H1 (cell line): ENCODE measurements at regions not wholly inside any gene's neighbourhood (a gene's known extent, or its start where the extent isn't known, plus 50 kb on each side); places are given as distances from the start of the nearest gene placed in this dataset.

ENCODE experiments used
- CTCF ChIA-PET: fragments of 300-600 bp; sonication (Branson Sonifier 250); formaldehyde crosslinking; loops from one replicate; lab custom pipeline; 2021; ENCODE audit not compliant: partially characterized antibody; lab: Charles Lee
- POLR2A ChIA-PET: fragments of 300-600 bp; sonication (Branson Sonifier 250); formaldehyde crosslinking; loops from one replicate; lab custom pipeline; 2021; ENCODE audit warnings: inconsistent platforms; ENCODE audit not compliant: partially characterized antibody; lab: Charles Lee
- DNase-seq, 2 experiments: peaks; one replicate each; pipeline versions ENCODE4 v3.0.0 to v3.0.0-alpha.2; 2010 to 2022; ENCODE audit warnings: low spot score in 2 of 2, low read depth in 1 of 2, mixed read lengths in 1 of 2
- FAIRE-seq: peaks from 2 replicates; lab custom pipeline; 2011; peaks lifted over from hg19 to GRCh38; lab: Jason Lieb, UNC
- H2AFZ ChIP-seq: 2 replicates; pipeline ENCODE4 v1.8.1; 2012; ENCODE audit warnings: low read length, inconsistent platforms
- H2AK5ac ChIP-seq: 2 replicates; pipeline ENCODE4 v1.6.1; 2013; ENCODE audit warnings: low read depth, low read length
- H2BK120ac ChIP-seq: replicated peaks from 2 replicates; pipeline ENCODE3; 2013; ENCODE audit warnings: low read depth, low read length, inconsistent platforms
- H2BK12ac ChIP-seq: 2 replicates; pipeline ENCODE4 v1.6.1; 2013; ENCODE audit warnings: low read depth, low read length
- H2BK15ac ChIP-seq: 2 replicates; pipeline ENCODE4 v1.6.1; 2013; ENCODE audit warnings: low read length
- H2BK20ac ChIP-seq: 2 replicates; pipeline ENCODE4 v1.6.1; 2013; ENCODE audit warnings: low read length
- H2BK5ac ChIP-seq: 2 replicates; pipeline ENCODE4 v1.6.1; 2013; ENCODE audit warnings: low read depth, low read length
- H3K14ac ChIP-seq: 2 replicates; pipeline ENCODE4 v1.6.1; 2013; ENCODE audit warnings: inconsistent platforms; ENCODE audit not compliant: insufficient read length
- H3K18ac ChIP-seq: 2 replicates; pipeline ENCODE4 v1.6.1; 2013; ENCODE audit warnings: low read length; ENCODE audit errors: extremely low read depth
- H3K23ac ChIP-seq: 2 replicates; pipeline ENCODE4 v1.6.1; 2013; ENCODE audit warnings: inconsistent platforms; ENCODE audit not compliant: insufficient read length
- H3K23me2 ChIP-seq: 2 replicates; pipeline ENCODE4 v1.6.1; 2013; ENCODE audit warnings: low read depth, low read length
- H3K27ac ChIP-seq: 2 replicates; pipeline ENCODE4 v1.6.1; 2011; ENCODE audit warnings: low read depth, low read length, inconsistent platforms
- H3K27me3 ChIP-seq, 4 experiments: replicated peaks in 1 of 4; 1 replicate in 1 of 4; 2 replicates in 3 of 4; pipeline versions ENCODE4 v1.6.1 to v1.8.1; 2011 to 2013; ENCODE audit warnings: low read length in 3 of 4, mild to moderate bottlenecking in 3 of 4, inconsistent platforms in 2 of 4, mixed read lengths in 2 of 4, moderate library complexity in 1 of 4; ENCODE audit not compliant: control insufficient read depth in 3 of 4, insufficient read depth in 3 of 4; ENCODE audit errors: extremely low read depth in 1 of 4
- H3K36me3 ChIP-seq, 4 experiments: 2 replicates each; pipeline versions ENCODE4 v1.6.1 to v1.8.1; 2011 to 2013; ENCODE audit warnings: mild to moderate bottlenecking in 4 of 4, low read length in 3 of 4, moderate library complexity in 2 of 4, control low read depth in 1 of 4, inconsistent platforms in 1 of 4; ENCODE audit not compliant: insufficient read depth in 4 of 4, control insufficient read depth in 2 of 4
- H3K4ac ChIP-seq: replicated peaks from 2 replicates; pipeline ENCODE3; 2013; ENCODE audit warnings: low read length, low read depth, mixed read lengths, inconsistent platforms; ENCODE audit not compliant: insufficient read length
- H3K4me1 ChIP-seq, 4 experiments: replicated peaks in 1 of 4; 1 replicate in 1 of 4; 2 replicates in 3 of 4; pipeline versions ENCODE4 v1.6.1 to v1.8.1; 2011 to 2013; ENCODE audit warnings: low read length in 3 of 4, inconsistent platforms in 2 of 4, mixed read lengths in 1 of 4; ENCODE audit not compliant: insufficient read depth in 4 of 4, control insufficient read depth in 3 of 4
- H3K4me2 ChIP-seq, 2 experiments: 2 replicates each; pipeline versions ENCODE4 v1.6.1 to v1.8.1; 2011 to 2013; ENCODE audit warnings: low read depth in 2 of 2, low read length in 2 of 2, control low read depth in 1 of 2, inconsistent platforms in 1 of 2, mild to moderate bottlenecking in 1 of 2; ENCODE audit not compliant: insufficient read depth in 1 of 2
- H3K4me3 ChIP-seq, 4 experiments: fragments of 200-600, 300-600 bp in 1 of 4; sonication (generic), shearing (Covaris generic), sonication (Bioruptor Twin) in 1 of 4; 2 replicates each; pipeline versions ENCODE4 v1.5.1 to v1.8.1; 2011 to 2016; ENCODE audit warnings: low read length in 4 of 4, low read depth in 3 of 4, control low read depth in 2 of 4, inconsistent platforms in 2 of 4, mild to moderate bottlenecking in 2 of 4, mixed read lengths in 1 of 4, moderate library complexity in 1 of 4; ENCODE audit not compliant: insufficient read depth in 2 of 4; ENCODE audit errors: extremely low read depth in 1 of 4
- H3K56ac ChIP-seq: replicated peaks from 2 replicates; pipeline ENCODE3; 2013; ENCODE audit warnings: low read depth, mild to moderate bottlenecking, mixed read lengths, low read length, inconsistent platforms; ENCODE audit not compliant: insufficient read length
- H3K79me1 ChIP-seq: 2 replicates; pipeline ENCODE4 v1.6.1; 2013; ENCODE audit warnings: low read depth, low read length, control low read depth
- H3K79me2 ChIP-seq, 2 experiments: 2 replicates each; pipeline versions ENCODE4 v1.6.1 to v1.8.1; 2012 to 2013; ENCODE audit warnings: low read length in 2 of 2, mild to moderate bottlenecking in 2 of 2, inconsistent platforms in 1 of 2; ENCODE audit not compliant: insufficient read depth in 2 of 2, control insufficient read depth in 1 of 2
- H3K9ac ChIP-seq, 4 experiments: replicated peaks in 1 of 4; 1 replicate in 1 of 4; 2 replicates in 3 of 4; pipeline versions ENCODE4 v1.6.1 to v1.8.1; 2011 to 2013; ENCODE audit warnings: low read depth in 3 of 4, low read length in 3 of 4, control low read depth in 2 of 4, mild to moderate bottlenecking in 2 of 4, moderate library complexity in 2 of 4, inconsistent platforms in 1 of 4; ENCODE audit errors: extremely low read depth in 1 of 4
- H3K9me3 ChIP-seq, 2 experiments: 2 replicates each; pipeline versions ENCODE4 v1.6.1 to v1.8.1; 2012 to 2013; ENCODE audit warnings: mild to moderate bottlenecking in 2 of 2, moderate library complexity in 2 of 2, control low read depth in 1 of 2, inconsistent platforms in 1 of 2, low read depth in 1 of 2, low read length in 1 of 2, mixed read lengths in 1 of 2; ENCODE audit not compliant: insufficient read depth in 2 of 2
- H4K20me1 ChIP-seq, 2 experiments: replicated peaks in 1 of 2; 2 replicates each; pipeline versions ENCODE3 to v1.8.1; 2011 to 2013; ENCODE audit warnings: inconsistent platforms in 2 of 2, low read length in 2 of 2, mild to moderate bottlenecking in 1 of 2; ENCODE audit not compliant: insufficient read depth in 2 of 2, control insufficient read depth in 1 of 2
- H4K5ac ChIP-seq: 2 replicates; pipeline ENCODE4 v1.6.1; 2013; ENCODE audit warnings: low read length, low read depth, mixed read lengths, inconsistent platforms; ENCODE audit not compliant: insufficient read length
- H4K8ac ChIP-seq: 2 replicates; pipeline ENCODE4 v1.8.0; 2013; ENCODE audit warnings: mild to moderate bottlenecking, moderate library complexity, low read length, inconsistent platforms; ENCODE audit not compliant: insufficient read depth; ENCODE audit errors: extremely low read depth
- H4K91ac ChIP-seq: replicated peaks from 2 replicates; pipeline ENCODE3; 2013; ENCODE audit warnings: low read length, mixed read lengths, inconsistent platforms; ENCODE audit not compliant: insufficient read length
- BACH1 ChIP-seq: IDR thresholded peaks from 2 replicates; pipeline ENCODE4 v1.6.1; 2012; ENCODE audit warnings: low read length, improper control_type of control experiment
- BRCA1 ChIP-seq: IDR thresholded peaks from 2 replicates; pipeline ENCODE4 v1.6.1; 2012; ENCODE audit warnings: low read depth, low read length, improper control_type of control experiment
- CBX5 ChIP-seq: fragments of 300-800, 300-1000 bp; sonication (generic); IDR thresholded peaks from 2 replicates; pipeline ENCODE4 v1.7.1; 2016; ENCODE audit warnings: antibody characterized with exemption, low read length, low read depth
- KDM1A ChIP-seq: fragments of 200-600, 300-600 bp; sonication (generic); IDR thresholded peaks from 2 replicates; pipeline ENCODE4 v1.7.1; 2016; ENCODE audit warnings: mild to moderate bottlenecking, low read length, borderline replicate concordance
- KDM4A ChIP-seq: IDR thresholded peaks from one replicate; pipeline ENCODE4 v1.7.1; 2012; ENCODE audit warnings: low read depth, mild to moderate bottlenecking, moderate library complexity, low read length, inconsistent platforms; ENCODE audit not compliant: severe bottlenecking
- RFX5 ChIP-seq: IDR thresholded peaks from 2 replicates; pipeline ENCODE4 v1.6.1; 2011; ENCODE audit warnings: low read depth, low read length, improper control_type of control experiment, borderline replicate concordance
- RNF2 ChIP-seq: fragments of 200-900, 300-1000 bp; sonication (generic); IDR thresholded peaks from 2 replicates; pipeline ENCODE4 v1.7.1; 2016; ENCODE audit warnings: borderline replicate concordance, low read depth, mild to moderate bottlenecking, antibody characterized with exemption, low read length; ENCODE audit not compliant: poor library complexity, severe bottlenecking; ENCODE audit errors: missing control alignments
- SAP30 ChIP-seq: fragments of 300-600 bp; sonication (generic); IDR thresholded peaks from 2 replicates; pipeline ENCODE4 v1.7.1; 2012; ENCODE audit warnings: low read length, moderate library complexity, mild to moderate bottlenecking, inconsistent platforms; ENCODE audit not compliant: insufficient read depth, insufficient replicate concordance
- SUZ12 ChIP-seq: fragments of 200-600 bp; sonication (generic); IDR thresholded peaks from 2 replicates; pipeline ENCODE4 v1.6.1; 2012; ENCODE audit warnings: mild to moderate bottlenecking, inconsistent platforms, low read length, moderate library complexity, mixed read lengths
- TCF12 ChIP-seq: IDR thresholded peaks from 2 replicates; pipeline ENCODE4 v1.6.1; 2011; ENCODE audit warnings: low read depth, mild to moderate bottlenecking, low read length
- TF ChIP-seq, protein P1 (sequence below): IDR thresholded peaks from 2 replicates; pipeline ENCODE4 v1.6.1; 2011; ENCODE audit warnings: low read depth, mild to moderate bottlenecking, low read length; ENCODE audit not compliant: insufficient read depth
- TF ChIP-seq, protein P2 (sequence below): IDR thresholded peaks from 2 replicates; pipeline ENCODE4 v1.6.1; 2012; ENCODE audit warnings: low read length, inconsistent platforms

DNA sequence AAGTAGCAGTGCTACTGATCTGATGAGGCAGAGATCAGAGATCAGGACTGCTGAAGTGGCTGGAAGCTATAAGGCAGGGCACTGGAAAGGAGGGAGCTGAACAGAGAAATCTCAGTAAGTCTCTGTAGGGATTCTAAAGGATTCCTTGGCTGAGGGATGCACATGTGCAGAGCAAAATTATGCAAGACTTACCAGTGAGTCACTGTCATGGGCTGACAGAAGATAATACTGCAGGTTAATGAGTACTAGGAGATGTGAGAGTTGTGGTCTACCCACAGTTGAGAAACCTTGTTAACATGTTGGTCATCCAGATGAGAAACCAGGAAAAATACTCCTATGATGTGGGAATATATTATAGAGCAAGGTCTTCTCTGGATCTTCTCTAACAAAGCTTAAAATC is 378.1 kb downstream of the HAPSTR1 start:
- no peaks in the 10 kb centered on the region for H4K20me1 ChIP-seq
- FAIRE-seq (no peak), DNase-seq (no peak)
- H3K27me3 ChIP-seq = no peaks in the 10 kb centered on the region; a peak in 1 of 7 replicates
- H3K14ac ChIP-seq = no peak overlapping the region
- POLR2A ChIA-PET = no interaction called here
- H4K91ac ChIP-seq = no peak overlapping the region
- no peak overlapping the region for H2BK120ac ChIP-seq
- H3K56ac ChIP-seq = no peak overlapping the region
- H3K36me3 ChIP-seq = no peaks in the 10 kb centered on the region
- H3K4me3 ChIP-seq = no peak overlapping the region
- CTCF ChIA-PET = no interaction called here
- no peaks in the 10 kb centered on the region for H3K23me2 ChIP-seq
- H3K79me1 ChIP-seq = no peaks in the 10 kb centered on the region
- H2AFZ ChIP-seq = no peak overlapping the region
- no peak overlapping the region for H3K9ac ChIP-seq
- H2AK5ac ChIP-seq = no peak overlapping the region
- no peak overlapping the region for H3K27ac ChIP-seq
- H3K9me3 ChIP-seq = peaks cover 0 to 3% of the 10 kb centered on the region in 2 experiments; a peak in 1 of 4 replicates
- no peak overlapping the region for H3K23ac ChIP-seq
- H3K79me2 ChIP-seq = no peaks in the 10 kb centered on the region
- H2BK12ac ChIP-seq = no peak overlapping the region
- H2BK5ac ChIP-seq = no peak overlapping the region
- no peaks in the 10 kb centered on the region for H3K4me1 ChIP-seq
- no peak overlapping the region for H3K4me2 ChIP-seq
- no peak overlapping the region for H3K4ac ChIP-seq
- no peak overlapping the region for H2BK20ac ChIP-seq
- H3K18ac ChIP-seq = no peak overlapping the region
- no peak overlapping the region for H4K5ac ChIP-seq
- no peak for TF ChIP-seq BRCA1
- TF ChIP-seq BACH1 = no peak
- TF ChIP-seq TCF12 = no peak
- no peak for TF ChIP-seq SAP30
- TF ChIP-seq RFX5 = no peak
- no peak for TF ChIP-seq CBX5
- TF ChIP-seq, protein P1, sequence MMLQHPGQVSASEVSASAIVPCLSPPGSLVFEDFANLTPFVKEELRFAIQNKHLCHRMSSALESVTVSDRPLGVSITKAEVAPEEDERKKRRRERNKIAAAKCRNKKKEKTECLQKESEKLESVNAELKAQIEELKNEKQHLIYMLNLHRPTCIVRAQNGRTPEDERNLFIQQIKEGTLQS = no peak
- TF ChIP-seq RNF2 = no peak
- TF ChIP-seq KDM1A = no peak
- TF ChIP-seq KDM4A = no peak
- TF ChIP-seq, protein P2, sequence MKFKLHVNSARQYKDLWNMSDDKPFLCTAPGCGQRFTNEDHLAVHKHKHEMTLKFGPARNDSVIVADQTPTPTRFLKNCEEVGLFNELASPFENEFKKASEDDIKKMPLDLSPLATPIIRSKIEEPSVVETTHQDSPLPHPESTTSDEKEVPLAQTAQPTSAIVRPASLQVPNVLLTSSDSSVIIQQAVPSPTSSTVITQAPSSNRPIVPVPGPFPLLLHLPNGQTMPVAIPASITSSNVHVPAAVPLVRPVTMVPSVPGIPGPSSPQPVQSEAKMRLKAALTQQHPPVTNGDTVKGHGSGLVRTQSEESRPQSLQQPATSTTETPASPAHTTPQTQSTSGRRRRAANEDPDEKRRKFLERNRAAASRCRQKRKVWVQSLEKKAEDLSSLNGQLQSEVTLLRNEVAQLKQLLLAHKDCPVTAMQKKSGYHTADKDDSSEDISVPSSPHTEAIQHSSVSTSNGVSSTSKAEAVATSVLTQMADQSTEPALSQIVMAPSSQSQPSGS = no peak
- TF ChIP-seq SUZ12 = no peak
- H4K8ac ChIP-seq = no peak overlapping the region
- no peak overlapping the region for H2BK15ac ChIP-seq
